CD14-positive monocyte (primary cell): ENCODE measurements at regions not wholly inside any gene's neighbourhood (a gene's known extent, or its start where the extent isn't known, plus 50 kb on each side); places are given as distances from the start of the nearest gene placed in this dataset.

Experiments
- DNase-seq, 3 donors: peaks; one replicate each; pipeline ENCODE4 v3.0.0-alpha.2; 2011 to 2022
- H2AFZ ChIP-seq: 2 replicates; pipeline ENCODE4 v1.6.0; 2012; ENCODE audit warnings: mild to moderate bottlenecking, low read depth, low read length, inconsistent platforms; ENCODE audit not compliant: insufficient read depth, poor library complexity, severe bottlenecking
- H3K27ac ChIP-seq, 2 donors: 1 replicate in 1 of 2; 2 replicates in 1 of 2; pipeline ENCODE4 v1.5.1; 2012 to 2013; ENCODE audit warnings: low read length in 2 of 2, control low read depth in 1 of 2, inconsistent platforms in 1 of 2, low read depth in 1 of 2, mild to moderate bottlenecking in 1 of 2
- H3K27me3 ChIP-seq, 2 donors: one replicate each; pipeline versions ENCODE4 v1.6.0 to v1.6.1; 2011 to 2013; ENCODE audit warnings: low read length in 2 of 2; ENCODE audit not compliant: control insufficient read depth in 2 of 2, insufficient read depth in 2 of 2
- H3K36me3 ChIP-seq, 2 donors: replicated peaks in 1 of 2; 1 replicate in 1 of 2; 2 replicates in 1 of 2; pipeline versions ENCODE4 v1.5.1 to v1.6.1; 2012 to 2013; ENCODE audit warnings: low read length in 2 of 2, control low read depth in 1 of 2, inconsistent platforms in 1 of 2, mild to moderate bottlenecking in 1 of 2; ENCODE audit not compliant: insufficient read depth in 2 of 2, control insufficient read depth in 1 of 2
- H3K4me1 ChIP-seq, 2 donors: 1 replicate in 1 of 2; 2 replicates in 1 of 2; pipeline versions ENCODE4 v1.5.1 to v1.6.1; 2012 to 2013; ENCODE audit warnings: low read length in 2 of 2, control low read depth in 1 of 2, inconsistent platforms in 1 of 2, mild to moderate bottlenecking in 1 of 2, moderate library complexity in 1 of 2; ENCODE audit not compliant: insufficient read depth in 2 of 2, control insufficient read depth in 1 of 2
- H3K4me2 ChIP-seq: replicated peaks from 2 replicates; pipeline ENCODE3; 2012; ENCODE audit warnings: low read length, moderate library complexity, mild to moderate bottlenecking; ENCODE audit not compliant: poor library complexity, severe bottlenecking; ENCODE audit errors: extremely low read depth
- H3K4me3 ChIP-seq, 3 experiments: fragments of 200-600 bp in 1 of 3; sonication (generic) in 1 of 3; replicated peaks in 1 of 3; 1 replicate in 2 of 3; 2 replicates in 1 of 3; pipeline ENCODE4 v1.5.1; 2011 to 2013; ENCODE audit warnings: low read length in 3 of 3, mild to moderate bottlenecking in 3 of 3, control low read depth in 2 of 3, low read depth in 2 of 3, inconsistent platforms in 1 of 3, moderate library complexity in 1 of 3
- H3K79me2 ChIP-seq: 2 replicates; pipeline ENCODE4 v1.6.0; 2012; ENCODE audit warnings: mild to moderate bottlenecking, control low read depth, inconsistent platforms, low read length, moderate library complexity; ENCODE audit not compliant: insufficient read depth
- H3K9ac ChIP-seq: 2 replicates; pipeline ENCODE4 v1.6.0; 2017; ENCODE audit warnings: low read length, mild to moderate bottlenecking; ENCODE audit not compliant: insufficient read depth, poor library complexity, severe bottlenecking
- H3K9me3 ChIP-seq, 2 donors: replicated peaks in 1 of 2; 1 replicate in 1 of 2; 2 replicates in 1 of 2; pipeline versions ENCODE4 v1.5.1 to v1.6.1; 2012 to 2013; ENCODE audit warnings: low read length in 2 of 2, control low read depth in 1 of 2; ENCODE audit not compliant: control insufficient read depth in 1 of 2, insufficient read depth in 1 of 2
- H4K20me1 ChIP-seq: 2 replicates; pipeline ENCODE4 v1.6.0; 2012; ENCODE audit warnings: mild to moderate bottlenecking, low read length, control low read depth, moderate library complexity; ENCODE audit not compliant: insufficient read depth
- H3K27ac Mint-ChIP-seq, 7 donors: one replicate each; pipeline ENCODE4 v1.8.0; 2020; ENCODE audit warnings: mild to moderate bottlenecking in 7 of 7, mixed read lengths in 7 of 7, moderate library complexity in 6 of 7, inconsistent platforms in 2 of 7
- H3K27me3 Mint-ChIP-seq, 3 donors: one replicate each; pipeline ENCODE4 v1.8.0; 2021 to 2022; ENCODE audit warnings: low read depth in 3 of 3, mild to moderate bottlenecking in 3 of 3, mixed read lengths in 3 of 3, moderate library complexity in 3 of 3, inconsistent platforms in 1 of 3
- H3K36me3 Mint-ChIP-seq, 2 donors: one replicate each; pipeline ENCODE4 v1.8.0; 2020; ENCODE audit warnings: mixed read lengths in 2 of 2, inconsistent platforms in 1 of 2, mild to moderate bottlenecking in 1 of 2
- H3K4me1 Mint-ChIP-seq: one replicate; pipeline ENCODE4 v1.8.0; 2020; ENCODE audit warnings: mild to moderate bottlenecking, mixed read lengths
- H3K4me3 Mint-ChIP-seq, 2 donors: one replicate each; pipeline ENCODE4 v1.8.0; 2020; ENCODE audit warnings: mild to moderate bottlenecking in 2 of 2, mixed read lengths in 2 of 2, moderate library complexity in 1 of 2
- H3K9me3 Mint-ChIP-seq, 7 donors: one replicate each; pipeline ENCODE4 v1.8.0; 2020 to 2022; ENCODE audit warnings: mixed read lengths in 7 of 7, mild to moderate bottlenecking in 6 of 7, moderate library complexity in 6 of 7, inconsistent platforms in 2 of 7
- CTCF ChIP-seq: fragments of 200-600 bp; IDR thresholded peaks from one replicate; pipeline ENCODE4 v1.8.0; 2022; ENCODE audit warnings: antibody characterized with exemption, mild to moderate bottlenecking
- WGBS: methylation state at CpG from one replicate; pipeline ENCODE4 v1.1.5; 2013; ENCODE audit warnings: missing lambda C conversion rate; ENCODE audit not compliant: insufficient coverage; 5-methylcytosine and 5-hydroxymethylcytosine counted together
- intact Hi-C, 2 donors: fragments of 100-400 bp; cut with micrococcal nuclease; formaldehyde crosslinking; loops; one replicate each; pipeline versions ENCODE4 v1.15.0 to v1.15.1; 2023

- Mint-ChIP-seq H3K36me3 (no peaks in the 10 kb centered on the region), H3K27ac (no peak overlapping the region), H3K27me3 (peaks cover 0 to 3% (median 0%) of the 10 kb centered on the region in 3 donors), H3K4me1 (no peaks in the 10 kb centered on the region), H3K4me3 (no peak overlapping the region), H3K9me3 (peaks cover 0 to 5% (median 0%) of the 10 kb centered on the region in 7 donors)
- intact Hi-C loops, result no loop called here
- Histone ChIP-seq H3K9me3 (no peaks in the 10 kb centered on the region), H3K4me3 (no peak overlapping the region), H3K9ac (no peak overlapping the region), H3K27me3 (no peaks in the 10 kb centered on the region), H2AFZ (no peak overlapping the region), H3K4me1 (no peaks in the 10 kb centered on the region), H3K4me2 (no peak overlapping the region), H4K20me1 (no peaks in the 10 kb centered on the region), H3K27ac (no peak overlapping the region), H3K79me2 (no peaks in the 10 kb centered on the region), H3K36me3 (no peaks in the 10 kb centered on the region)
- WGBS, result no CpG with 5 or more reads among the region's 3 CpGs
- no peak for TF ChIP-seq CTCF
- DNase-seq, result no peak
Observed at GRCh38 chr5:105689596-105689995, 1981.1 kb downstream of the EFNA5 start.

GRCh38 chr5:105688227-105688792 lies 1982.4 kb downstream of the EFNA5 start:
- Histone ChIP-seq H3K4me3 (no peak overlapping the region), H3K4me2 (no peak overlapping the region), H3K9ac (no peak overlapping the region), H3K4me1 (no peaks in the 10 kb centered on the region), H3K9me3 (no peaks in the 10 kb centered on the region), H3K36me3 (no peaks in the 10 kb centered on the region), H3K27me3 (no peaks in the 10 kb centered on the region), H3K27ac (no peak overlapping the region), H3K79me2 (no peaks in the 10 kb centered on the region), H4K20me1 (no peaks in the 10 kb centered on the region), H2AFZ (no peak overlapping the region)
- H3K4me1 Mint-ChIP-seq, result no peaks in the 10 kb centered on the region
- H3K4me3 Mint-ChIP-seq, result no peak overlapping the region
- 75% methylated on average over 2 of the region's 4 CpGs for WGBS
- no peak overlapping the region for H3K27ac Mint-ChIP-seq
- H3K27me3 Mint-ChIP-seq, result peaks cover 0 to 3% (median 0%) of the 10 kb centered on the region in 3 donors
- TF ChIP-seq CTCF, result no peak
- DNase-seq, result no peak
- intact Hi-C loops, result no loop called here
- H3K36me3 Mint-ChIP-seq, result no peaks in the 10 kb centered on the region
- H3K9me3 Mint-ChIP-seq, result peaks cover 0 to 6% (median 0%) of the 10 kb centered on the region in 7 donors
